Right lobe of liver (tissue), 4 donors: ENCODE measurements at regions not wholly inside any gene's neighbourhood (a gene's known extent, or its start where the extent isn't known, plus 50 kb on each side); places are given as distances from the start of the nearest gene placed in this dataset.
"Not testable (repeated sequence)": the region's sequence is repeated elsewhere in the genome, so short reads cannot be mapped to it uniquely, and the experiment has no call there.

Experiments used
- CTCF ChIP-seq, 4 donors: fragments of 200-600 bp in 3 of 4; fragments of 450-650 bp in 1 of 4; IDR thresholded peaks; one replicate each; pipeline versions ENCODE4 v1.5.1 to v1.8.0; 2016 to 2022; ENCODE audit warnings: antibody characterized with exemption in 4 of 4, mild to moderate bottlenecking in 2 of 4
- POLR2A ChIP-seq: fragments of 450-650 bp; IDR thresholded peaks from one replicate; pipeline ENCODE4 v1.6.1; 2017; ENCODE audit warnings: antibody characterized with exemption, mild to moderate bottlenecking
- donor health status: DM: no; HTN: no; CAD: no.
- donor health status: DM: no; HTN: no; CAD: no.
- donor health status: DM: no; HTN: yes; CAD: no.

- TF ChIP-seq POLR2A; CTCF (IDR thresholded peaks at IDR 0.05): not testable (repeated sequence)
Measured at GRCh38 chr22:11369612-11370307, 4158.2 kb upstream of the OR11H1 start.
